SK-N-SH (cell line): ENCODE measurements at regions not wholly inside any gene's neighbourhood (a gene's known extent, or its start where the extent isn't known, plus 50 kb on each side); places are given as distances from the start of the nearest gene placed in this dataset.
A peak's percentile ranks its signal among the peaks of the same experiment; 100 is the strongest.
"Not testable (repeated sequence)": the region's sequence is repeated elsewhere in the genome, so short reads cannot be mapped to it uniquely, and the experiment has no call there.

Source experiments
- CTCF ChIA-PET: fragments of 300-600, 350-600 bp; formaldehyde crosslinking; extraction: SDS; loops from one replicate; lab custom pipeline; 2021; lab: Yijun Ruan, JAX
- POLR2A ChIA-PET: fragments of 350-600 bp; sonication (Branson Sonifier 250); formaldehyde crosslinking; extraction: SDS; loops from one replicate; lab custom pipeline; 2020; ENCODE audit warnings: antibody characterized with exemption, inconsistent platforms; lab: Yijun Ruan, JAX
- DNase-seq: peaks from one replicate; pipeline ENCODE4 v3.0.0; 2012
- H2AFZ ChIP-seq: fragments of 200-600 bp; sonication (generic); 2 replicates; pipeline ENCODE4 v1.8.1; 2016; ENCODE audit warnings: antibody characterized with exemption, mild to moderate bottlenecking, low read depth
- H3F3A ChIP-seq: fragments of 200-600 bp; sonication (generic); replicated peaks from 2 replicates; pipeline ENCODE3; 2016; ENCODE audit warnings: antibody characterized with exemption, mild to moderate bottlenecking; ENCODE audit not compliant: insufficient read depth
- H3K27ac ChIP-seq, 2 experiments: fragments of 200-500 bp in 1 of 2; fragments of 200-600 bp in 1 of 2; sonication (Bioruptor generic) in 1 of 2; sonication (generic), shearing (Covaris generic) in 1 of 2; 2 replicates each; pipeline versions ENCODE4 v1.5.1 to v1.6.1; 2014 to 2016; ENCODE audit warnings: low read depth in 2 of 2, inconsistent platforms in 1 of 2, low read length in 1 of 2, mild to moderate bottlenecking in 1 of 2, mixed read lengths in 1 of 2
- H3K27me3 ChIP-seq: fragments of 200-600 bp; sonication (generic), shearing (Covaris generic); 2 replicates; pipeline ENCODE4 v1.6.1; 2016; ENCODE audit warnings: mixed run types; ENCODE audit not compliant: insufficient read depth
- H3K36me3 ChIP-seq, 2 experiments: fragments of 200-500 bp in 1 of 2; fragments of 200-600 bp in 1 of 2; sonication (Bioruptor generic) in 1 of 2; sonication (generic) in 1 of 2; replicated peaks in 1 of 2; 2 replicates each; pipeline versions ENCODE3 to v1.5.1; 2014 to 2016; ENCODE audit warnings: low read length in 1 of 2, mild to moderate bottlenecking in 1 of 2; ENCODE audit not compliant: insufficient read depth in 2 of 2, control insufficient read depth in 1 of 2
- H3K4me1 ChIP-seq, 2 experiments: fragments of 200-500 bp in 1 of 2; fragments of 200-600 bp in 1 of 2; sonication (Bioruptor generic) in 1 of 2; sonication (generic), shearing (Covaris generic) in 1 of 2; 2 replicates each; pipeline versions ENCODE4 v1.5.1 to v1.6.1; 2014 to 2016; ENCODE audit warnings: low read depth in 1 of 2, low read length in 1 of 2, mixed run types in 1 of 2; ENCODE audit not compliant: insufficient read depth in 2 of 2, control insufficient read depth in 1 of 2
- H3K4me2 ChIP-seq: fragments of 200-600 bp; sonication (generic), shearing (Covaris generic); 2 replicates; pipeline ENCODE4 v1.6.1; 2017; ENCODE audit warnings: mixed run types
- H3K4me3 ChIP-seq, 2 experiments: fragments of 200-500 bp in 1 of 2; fragments of 200-600 bp in 1 of 2; sonication (Bioruptor generic) in 1 of 2; sonication (generic), shearing (Covaris generic) in 1 of 2; 2 replicates each; pipeline versions ENCODE4 v1.5.1 to v1.8.1; 2014 to 2016; ENCODE audit warnings: low read depth in 2 of 2, inconsistent platforms in 1 of 2, low read length in 1 of 2, mild to moderate bottlenecking in 1 of 2, mixed read lengths in 1 of 2, moderate library complexity in 1 of 2
- H3K79me2 ChIP-seq: fragments of 200-600 bp; sonication (generic); 2 replicates; pipeline ENCODE4 v1.8.1; 2017; ENCODE audit warnings: mild to moderate bottlenecking; ENCODE audit not compliant: insufficient read depth
- H3K9ac ChIP-seq: fragments of 200-600 bp; sonication (generic); 2 replicates; pipeline ENCODE4 v1.6.1; 2017; ENCODE audit warnings: mixed run types
- H3K9me2 ChIP-seq: fragments of 200-600 bp; sonication (generic); 2 replicates; pipeline ENCODE4 v1.6.1; 2017; ENCODE audit warnings: mixed run types
- H3K9me3 ChIP-seq: fragments of 200-600 bp; sonication (generic); 2 replicates; pipeline ENCODE4 v1.6.1; 2017; ENCODE audit warnings: mixed run types, mild to moderate bottlenecking, moderate library complexity
- H4K20me1 ChIP-seq: fragments of 200-600 bp; sonication (generic); 2 replicates; pipeline ENCODE4 v1.6.1; 2017; ENCODE audit warnings: mild to moderate bottlenecking, mixed run types; ENCODE audit not compliant: insufficient read depth
- CHD2 ChIP-seq: fragments of 150-350 bp; IDR thresholded peaks from 2 replicates; pipeline ENCODE4 v1.6.1; 2018; ENCODE audit warnings: low read length; ENCODE audit not compliant: partially characterized antibody
- EP300 ChIP-seq, 2 experiments: IDR thresholded peaks; 2 replicates each; pipeline versions ENCODE4 v1.4.0 to v1.6.1; 2012; ENCODE audit warnings: borderline replicate concordance in 1 of 2, low read depth in 1 of 2, low read length in 1 of 2
- FOSL2 ChIP-seq: IDR thresholded peaks from 2 replicates; pipeline ENCODE4 v1.4.0; 2012; ENCODE audit warnings: low read depth, mild to moderate bottlenecking, moderate library complexity, borderline replicate concordance
- FOXJ3 ChIP-seq: sonication (generic); formaldehyde crosslinking; IDR thresholded peaks from 2 replicates; pipeline ENCODE4 v1.5.1; 2020; ENCODE audit warnings: mild to moderate bottlenecking, missing genetic modification reagents
- GATA2 ChIP-seq: sonication (generic); formaldehyde crosslinking; IDR thresholded peaks from 2 replicates; pipeline ENCODE4 v1.5.0; 2020; ENCODE audit warnings: mild to moderate bottlenecking, missing genetic modification reagents
- JUND ChIP-seq: IDR thresholded peaks from 2 replicates; pipeline ENCODE4 v1.4.0; 2012
- MAX ChIP-seq: IDR thresholded peaks from 2 replicates; pipeline ENCODE4 v1.4.0; 2012; ENCODE audit warnings: low read depth
- MEF2A ChIP-seq: IDR thresholded peaks from 2 replicates; pipeline ENCODE4 v1.4.0; 2012; ENCODE audit warnings: low read depth, borderline replicate concordance
- NFIC ChIP-seq: IDR thresholded peaks from 2 replicates; pipeline ENCODE4 v1.4.0; 2012; ENCODE audit warnings: borderline replicate concordance
- POLR2AphosphoS5 ChIP-seq: IDR thresholded peaks from 2 replicates; pipeline ENCODE4 v1.6.1; 2012; ENCODE audit warnings: low read depth, low read length
- RXRA ChIP-seq: IDR thresholded peaks from 2 replicates; pipeline ENCODE4 v1.4.0; 2012; ENCODE audit warnings: low read depth, mild to moderate bottlenecking, borderline replicate concordance
- SIN3A ChIP-seq: IDR thresholded peaks from 2 replicates; pipeline ENCODE4 v1.6.1; 2012; ENCODE audit warnings: low read depth, mild to moderate bottlenecking, low read length, moderate library complexity, borderline replicate concordance
- SMC3 ChIP-seq: IDR thresholded peaks from 2 replicates; pipeline ENCODE4 v1.6.1; 2012; ENCODE audit warnings: low read depth, low read length, improper control_type of control experiment
- TCF12 ChIP-seq: IDR thresholded peaks from 2 replicates; pipeline ENCODE4 v1.4.0; 2012
- TEAD4 ChIP-seq: IDR thresholded peaks from 2 replicates; pipeline ENCODE4 v1.4.0; 2012; ENCODE audit warnings: mild to moderate bottlenecking, borderline replicate concordance; ENCODE audit not compliant: insufficient read depth
- USF2 ChIP-seq: fragments of 150-350 bp; IDR thresholded peaks from 2 replicates; pipeline ENCODE4 v1.6.1; 2017; ENCODE audit warnings: antibody characterized with exemption, low read length, low read depth, borderline replicate concordance
- YY1 ChIP-seq: IDR thresholded peaks from 2 replicates; pipeline ENCODE4 v1.4.0; 2012; ENCODE audit warnings: low read depth, mild to moderate bottlenecking
- WGBS: methylation state at CpG from one replicate; pipeline ENCODE4 v1.1.6; 2017; ENCODE audit warnings: low lambda C conversion rate; 5-methylcytosine and 5-hydroxymethylcytosine counted together
- TF ChIP-seq, protein P1 (sequence below): IDR thresholded peaks from 2 replicates; pipeline ENCODE4 v1.4.0; 2012; ENCODE audit warnings: low read depth, borderline replicate concordance
- TF ChIP-seq, protein P2 (sequence below): IDR thresholded peaks from 2 replicates; pipeline ENCODE4; 2012
- TF ChIP-seq, protein P3 (sequence below): fragments of 150-350 bp; IDR thresholded peaks from 2 replicates; pipeline ENCODE4 v1.6.1; 2016; ENCODE audit warnings: mild to moderate bottlenecking, low read depth, low read length

DNA sequence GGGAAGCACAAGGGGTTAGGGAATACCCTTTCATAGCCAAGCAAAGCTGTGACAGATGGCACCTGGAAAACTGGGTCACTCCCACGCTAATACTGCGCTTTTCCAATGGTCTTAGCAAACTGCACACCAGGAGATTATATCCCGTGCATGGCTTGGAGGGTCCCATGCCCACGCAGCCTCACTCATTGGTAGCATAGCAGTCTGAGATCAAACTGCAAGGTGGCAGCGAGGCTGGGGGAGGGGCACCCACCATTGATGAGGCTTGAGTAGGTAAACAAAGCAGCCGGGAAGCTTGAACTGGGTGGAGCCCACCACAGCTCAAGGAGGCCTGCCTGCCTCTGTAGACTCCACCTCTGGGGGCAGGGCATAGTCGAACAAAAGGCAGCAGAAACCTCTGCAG lies 63.2 kb upstream of the ADAMTS3 start:
- H3K27ac ChIP-seq, H3K9ac ChIP-seq, H3K36me3 ChIP-seq, H3K79me2 ChIP-seq, H3K4me3 ChIP-seq, H4K20me1 ChIP-seq, H3K4me1 ChIP-seq, H2AFZ ChIP-seq, H3K27me3 ChIP-seq, DNase-seq, H3K9me3 ChIP-seq, H3K4me2 ChIP-seq, H3F3A ChIP-seq, H3K9me2 ChIP-seq, POLR2A ChIA-PET: not testable (repeated sequence)
- CTCF ChIA-PET, result interaction anchor here (1.2 kb wide), 1 partner anchor 64 kb away, joined by 3 read pairs; no protein-coding TSS in a partner anchor
- WGBS, result 17% methylated on average over 1 of the region's 7 CpGs

- Histone ChIP-seq H3K9me2 (no peaks in the 10 kb centered on the region), H3K4me2 (no peak overlapping the region), H3K9me3 (no peaks in the 10 kb centered on the region), H3K36me3 (no peaks in the 10 kb centered on the region), H3K9ac (no peak overlapping the region), H2AFZ (no peak overlapping the region), H3F3A (peaks cover 7% of the 10 kb centered on the region), H3K27ac (no peak overlapping the region), H3K4me1 (no peaks in the 10 kb centered on the region), H4K20me1 (no peaks in the 10 kb centered on the region), H3K27me3 (no peaks in the 10 kb centered on the region; the same call in 1 of the 2 replicates), H3K79me2 (no peaks in the 10 kb centered on the region), H3K4me3 (no peak overlapping the region)
- TF ChIP-seq MEF2A (no peak), SIN3A (no peak), USF2 (no peak), JUND (peak; percentile 89), TCF12 (peak; percentile 98), NFIC (peak; percentile 97), EP300 (IDR thresholded peaks at IDR 0.05; ENCODE audit: borderline replicate concordance in 1 of 2, low read depth in 1 of 2, low read length in 1 of 2) (peak in 1 of 2 experiments; percentile 85; a peak in 2 of 4 replicates), POLR2AphosphoS5 (peak; percentile 80; the same call in 1 of the 2 replicates), YY1 (no peak), MAX (peak; percentile 37; the same call in 1 of the 2 replicates), GATA2 (CRISPR knock-in tag) (no peak), FOSL2 (peak; percentile 86), SMC3 (no peak), CHD2 (no peak), RXRA (peak; percentile 34; the same call in 1 of the 2 replicates), FOXJ3 (no peak), TEAD4 (peak; percentile 94)
- TF ChIP-seq, protein P1, sequence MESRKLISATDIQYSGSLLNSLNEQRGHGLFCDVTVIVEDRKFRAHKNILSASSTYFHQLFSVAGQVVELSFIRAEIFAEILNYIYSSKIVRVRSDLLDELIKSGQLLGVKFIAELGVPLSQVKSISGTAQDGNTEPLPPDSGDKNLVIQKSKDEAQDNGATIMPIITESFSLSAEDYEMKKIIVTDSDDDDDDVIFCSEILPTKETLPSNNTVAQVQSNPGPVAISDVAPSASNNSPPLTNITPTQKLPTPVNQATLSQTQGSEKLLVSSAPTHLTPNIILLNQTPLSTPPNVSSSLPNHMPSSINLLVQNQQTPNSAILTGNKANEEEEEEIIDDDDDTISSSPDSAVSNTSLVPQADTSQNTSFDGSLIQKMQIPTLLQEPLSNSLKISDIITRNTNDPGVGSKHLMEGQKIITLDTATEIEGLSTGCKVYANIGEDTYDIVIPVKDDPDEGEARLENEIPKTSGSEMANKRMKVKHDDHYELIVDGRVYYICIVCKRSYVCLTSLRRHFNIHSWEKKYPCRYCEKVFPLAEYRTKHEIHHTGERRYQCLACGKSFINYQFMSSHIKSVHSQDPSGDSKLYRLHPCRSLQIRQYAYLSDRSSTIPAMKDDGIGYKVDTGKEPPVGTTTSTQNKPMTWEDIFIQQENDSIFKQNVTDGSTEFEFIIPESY, result peak; percentile 78; the same call in 1 of the 2 replicates
- TF ChIP-seq, protein P2, sequence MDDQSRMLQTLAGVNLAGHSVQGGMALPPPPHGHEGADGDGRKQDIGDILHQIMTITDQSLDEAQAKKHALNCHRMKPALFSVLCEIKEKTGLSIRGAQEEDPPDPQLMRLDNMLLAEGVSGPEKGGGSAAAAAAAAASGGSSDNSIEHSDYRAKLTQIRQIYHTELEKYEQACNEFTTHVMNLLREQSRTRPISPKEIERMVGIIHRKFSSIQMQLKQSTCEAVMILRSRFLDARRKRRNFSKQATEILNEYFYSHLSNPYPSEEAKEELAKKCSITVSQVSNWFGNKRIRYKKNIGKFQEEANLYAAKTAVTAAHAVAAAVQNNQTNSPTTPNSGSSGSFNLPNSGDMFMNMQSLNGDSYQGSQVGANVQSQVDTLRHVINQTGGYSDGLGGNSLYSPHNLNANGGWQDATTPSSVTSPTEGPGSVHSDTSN, result peak; percentile 91
- TF ChIP-seq, protein P3, sequence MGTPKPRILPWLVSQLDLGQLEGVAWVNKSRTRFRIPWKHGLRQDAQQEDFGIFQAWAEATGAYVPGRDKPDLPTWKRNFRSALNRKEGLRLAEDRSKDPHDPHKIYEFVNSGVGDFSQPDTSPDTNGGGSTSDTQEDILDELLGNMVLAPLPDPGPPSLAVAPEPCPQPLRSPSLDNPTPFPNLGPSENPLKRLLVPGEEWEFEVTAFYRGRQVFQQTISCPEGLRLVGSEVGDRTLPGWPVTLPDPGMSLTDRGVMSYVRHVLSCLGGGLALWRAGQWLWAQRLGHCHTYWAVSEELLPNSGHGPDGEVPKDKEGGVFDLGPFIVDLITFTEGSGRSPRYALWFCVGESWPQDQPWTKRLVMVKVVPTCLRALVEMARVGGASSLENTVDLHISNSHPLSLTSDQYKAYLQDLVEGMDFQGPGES, result no peak
- ChIA-PET CTCF (interaction anchor here (1.2 kb wide), 1 partner anchor 63 kb away, joined by 3 read pairs; no protein-coding TSS in a partner anchor), POLR2A (no interaction called here)
- 0% methylated on average over 1 of the region's 1 CpG for WGBS
- peak; percentile 8 for DNase-seq
These were observed 62.3 kb upstream of the ADAMTS3 start for GRCh38 chr4:72631296-72631695.
